CD4-positive, alpha-beta T cell (primary cell): ENCODE measurements at regions not wholly inside any gene's neighbourhood (a gene's known extent, or its start where the extent isn't known, plus 50 kb on each side); places are given as distances from the start of the nearest gene placed in this dataset.

Experiments
- ATAC-seq: fragments of 200-7000 bp; cut with Tn5 transposase; one replicate; pipeline ENCODE4 v1.10.0; 2022; ENCODE audit warnings: mild to moderate bottlenecking; ENCODE audit not compliant: poor library complexity
- CTCF ChIA-PET: fragments of 350-600 bp; sonication (Branson Sonifier 250); formaldehyde crosslinking; loops from one replicate; lab custom pipeline; 2021; ENCODE audit warnings: antibody characterized with exemption, inconsistent platforms; lab: Charles Lee
- POLR2A ChIA-PET: fragments of 350-600 bp; sonication (Branson Sonifier 250); formaldehyde crosslinking; loops from one replicate; lab custom pipeline; 2021; ENCODE audit warnings: antibody characterized with exemption, inconsistent platforms; lab: Charles Lee
- DNase-seq, 14 experiments: peaks; one replicate each; pipeline ENCODE4 v3.0.0-alpha.2; 2013 to 2020; ENCODE audit warnings: mixed read lengths in 2 of 14
- H3K27ac ChIP-seq, 2 donors: one replicate each; pipeline versions ENCODE4 v1.5.1 to v1.7.0; 2013; ENCODE audit warnings: low read length in 2 of 2, low read depth in 1 of 2, mild to moderate bottlenecking in 1 of 2
- H3K27me3 ChIP-seq, 2 experiments: 1 replicate in 1 of 2; 2 replicates in 1 of 2; pipeline versions ENCODE4 v1.6.1 to v1.7.0; 2013; ENCODE audit warnings: low read length in 2 of 2, control low read depth in 1 of 2, mild to moderate bottlenecking in 1 of 2, moderate library complexity in 1 of 2; ENCODE audit not compliant: insufficient read depth in 2 of 2, control insufficient read depth in 1 of 2
- H3K36me3 ChIP-seq: one replicate; pipeline ENCODE4 v1.6.1; 2013; ENCODE audit warnings: low read length, control low read depth; ENCODE audit not compliant: insufficient read depth
- H3K4me1 ChIP-seq: one replicate; pipeline ENCODE4 v1.6.1; 2013; ENCODE audit warnings: low read length, control low read depth; ENCODE audit not compliant: insufficient read depth
- H3K4me3 ChIP-seq: one replicate; pipeline ENCODE4 v1.5.1; 2013; ENCODE audit warnings: mild to moderate bottlenecking, low read length, moderate library complexity
- H3K9me3 ChIP-seq, 2 experiments: 1 replicate in 1 of 2; 2 replicates in 1 of 2; pipeline versions ENCODE4 v1.6.1 to v1.7.0; 2013; ENCODE audit warnings: low read length in 2 of 2, mild to moderate bottlenecking in 2 of 2, control low read depth in 1 of 2, moderate library complexity in 1 of 2; ENCODE audit not compliant: control insufficient read depth in 1 of 2, insufficient read depth in 1 of 2
- H3K27ac Mint-ChIP-seq: one replicate; pipeline ENCODE4 v1.8.0; 2020; ENCODE audit warnings: mixed read lengths
- H3K27me3 Mint-ChIP-seq: one replicate; pipeline ENCODE4 v1.8.0; 2021; ENCODE audit warnings: mixed read lengths
- H3K36me3 Mint-ChIP-seq: one replicate; pipeline ENCODE4 v1.8.0; 2021; ENCODE audit warnings: low read depth, mixed read lengths
- H3K4me1 Mint-ChIP-seq: one replicate; pipeline ENCODE4 v1.8.0; 2021; ENCODE audit warnings: low read depth, mixed read lengths
- H3K4me3 Mint-ChIP-seq: one replicate; pipeline ENCODE4 v1.8.0; 2020; ENCODE audit warnings: mild to moderate bottlenecking, mixed read lengths
- H3K9me3 Mint-ChIP-seq: one replicate; pipeline ENCODE4 v1.8.0; 2020; ENCODE audit warnings: mixed read lengths
- intact Hi-C, 2 experiments: fragments of 100-400 bp; cut with DNase I in 1 of 2; cut with micrococcal nuclease in 1 of 2; formaldehyde crosslinking; loops; one replicate each; pipeline versions ENCODE4 v1.15.1 to v1.9.0; 2023 to 2025; cut with DNase I, micrococcal nuclease
- TF ChIP-seq, protein P1 (sequence below): fragments of 200-600 bp; IDR thresholded peaks from one replicate; pipeline ENCODE4 v1.8.0; 2022; ENCODE audit warnings: antibody characterized with exemption, mild to moderate bottlenecking

DNA sequence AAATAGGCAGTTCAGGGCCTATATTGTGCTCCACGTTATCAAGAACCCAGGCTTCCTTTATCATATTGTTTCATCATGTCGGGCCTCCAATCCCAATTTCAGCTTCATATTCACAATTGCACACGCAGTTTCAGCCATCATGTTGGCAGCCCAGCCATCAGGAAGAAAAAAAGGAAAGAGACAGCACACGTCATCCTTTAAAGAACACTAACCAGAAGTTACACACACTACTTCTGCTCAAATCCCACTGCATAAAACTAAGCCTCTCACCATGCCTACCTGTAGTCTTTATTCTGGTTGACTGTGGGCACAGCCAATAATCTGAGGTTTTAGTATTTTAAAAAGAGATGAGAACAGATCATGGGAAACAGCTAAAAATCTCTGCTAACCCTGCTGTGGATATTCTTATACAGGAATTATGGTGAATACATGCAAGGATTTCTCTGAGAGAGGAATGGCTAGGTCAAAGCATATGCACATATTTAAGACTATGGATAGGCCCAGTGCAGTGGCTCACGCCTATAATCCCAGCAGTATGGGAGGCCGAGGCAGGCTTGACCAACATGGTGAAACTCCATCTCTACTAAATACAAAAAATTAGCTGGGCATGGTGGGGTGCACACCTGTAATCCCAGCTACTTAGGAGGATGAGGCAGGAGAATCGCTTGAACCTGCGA is 534.4 kb downstream of the ETV1 start:
- DNase-seq (no peak), ATAC-seq (no peak)
- POLR2A ChIA-PET: no interaction called here
- Mint-ChIP-seq H3K9me3 (no peaks in the 10 kb centered on the region), H3K27ac (no peak overlapping the region), H3K4me1 (no peaks in the 10 kb centered on the region), H3K4me3 (no peak overlapping the region), H3K36me3 (no peaks in the 10 kb centered on the region), H3K27me3 (no peaks in the 10 kb centered on the region)
- Histone ChIP-seq H3K4me3 (no peak overlapping the region), H3K27me3 (no peaks in the 10 kb centered on the region), H3K4me1 (no peaks in the 10 kb centered on the region), H3K36me3 (no peaks in the 10 kb centered on the region), H3K9me3 (no peaks in the 10 kb centered on the region), H3K27ac (no peak overlapping the region)
- CTCF ChIA-PET: no interaction called here
- TF ChIP-seq, protein P1, sequence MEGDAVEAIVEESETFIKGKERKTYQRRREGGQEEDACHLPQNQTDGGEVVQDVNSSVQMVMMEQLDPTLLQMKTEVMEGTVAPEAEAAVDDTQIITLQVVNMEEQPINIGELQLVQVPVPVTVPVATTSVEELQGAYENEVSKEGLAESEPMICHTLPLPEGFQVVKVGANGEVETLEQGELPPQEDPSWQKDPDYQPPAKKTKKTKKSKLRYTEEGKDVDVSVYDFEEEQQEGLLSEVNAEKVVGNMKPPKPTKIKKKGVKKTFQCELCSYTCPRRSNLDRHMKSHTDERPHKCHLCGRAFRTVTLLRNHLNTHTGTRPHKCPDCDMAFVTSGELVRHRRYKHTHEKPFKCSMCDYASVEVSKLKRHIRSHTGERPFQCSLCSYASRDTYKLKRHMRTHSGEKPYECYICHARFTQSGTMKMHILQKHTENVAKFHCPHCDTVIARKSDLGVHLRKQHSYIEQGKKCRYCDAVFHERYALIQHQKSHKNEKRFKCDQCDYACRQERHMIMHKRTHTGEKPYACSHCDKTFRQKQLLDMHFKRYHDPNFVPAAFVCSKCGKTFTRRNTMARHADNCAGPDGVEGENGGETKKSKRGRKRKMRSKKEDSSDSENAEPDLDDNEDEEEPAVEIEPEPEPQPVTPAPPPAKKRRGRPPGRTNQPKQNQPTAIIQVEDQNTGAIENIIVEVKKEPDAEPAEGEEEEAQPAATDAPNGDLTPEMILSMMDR: no peak
- intact Hi-C loops: no loop called here

GRCh38 chr7:13457790-13458189 is 531.7 kb downstream of the ETV1 start:
- no peak overlapping the region for H3K27ac ChIP-seq
- DNase-seq: no peak
- Mint-ChIP-seq H3K27ac (no peak overlapping the region), H3K4me3 (no peak overlapping the region), H3K4me1 (no peaks in the 10 kb centered on the region), H3K9me3 (no peaks in the 10 kb centered on the region), H3K36me3 (no peaks in the 10 kb centered on the region), H3K27me3 (no peaks in the 10 kb centered on the region)
- no peaks in the 10 kb centered on the region for H3K36me3 ChIP-seq
- POLR2A ChIA-PET: no interaction called here
- H3K27me3 ChIP-seq: no peaks in the 10 kb centered on the region
- ATAC-seq: no peak
- no peaks in the 10 kb centered on the region for H3K4me1 ChIP-seq
- intact Hi-C loops: no loop called here
- TF ChIP-seq, protein P1: no peak
- no peak overlapping the region for H3K4me3 ChIP-seq
- no peaks in the 10 kb centered on the region for H3K9me3 ChIP-seq
- CTCF ChIA-PET: interaction anchor here (1.3 kb wide), 1 partner anchor 12 kb away, joined by 3 read pairs; no protein-coding TSS in a partner anchor

- CTCF ChIA-PET: no interaction called here
- no peaks in the 10 kb centered on the region for H3K4me1 Mint-ChIP-seq
- Histone ChIP-seq H3K27ac (no peak overlapping the region), H3K27me3 (no peaks in the 10 kb centered on the region), H3K4me1 (no peaks in the 10 kb centered on the region), H3K4me3 (no peak overlapping the region), H3K36me3 (no peaks in the 10 kb centered on the region), H3K9me3 (no peaks in the 10 kb centered on the region)
- no peak overlapping the region for H3K4me3 Mint-ChIP-seq
- TF ChIP-seq, protein P1: no peak
- H3K36me3 Mint-ChIP-seq: no peaks in the 10 kb centered on the region
- ATAC-seq (no peak), DNase-seq (no peak)
- intact Hi-C loops: no loop called here
- no peaks in the 10 kb centered on the region for H3K27me3 Mint-ChIP-seq
- POLR2A ChIA-PET: no interaction called here
- H3K9me3 Mint-ChIP-seq: no peaks in the 10 kb centered on the region
- no peak overlapping the region for H3K27ac Mint-ChIP-seq
Measured at GRCh38 chr7:13466874-13467547, 522.5 kb downstream of the ETV1 start.
